Smooth muscle cell (in vitro differentiated cells): ENCODE measurements at regions not wholly inside any gene's neighbourhood (a gene's known extent, or its start where the extent isn't known, plus 50 kb on each side); places are given as distances from the start of the nearest gene placed in this dataset.

Experiments
- DNase-seq: peaks from one replicate; lab custom pipeline; 2025; ENCODE audit not compliant: unreplicated experiment; lab: John Stamatoyannopoulos, UW
- H2AFZ ChIP-seq: fragments of 200-600 bp; sonication (generic); 2 replicates; pipeline ENCODE4 v1.6.0; 2016; ENCODE audit warnings: antibody characterized with exemption, low read depth, mild to moderate bottlenecking
- H3F3A ChIP-seq: fragments of 200-600 bp; sonication (generic); 2 replicates; pipeline ENCODE4 v1.6.0; 2017; ENCODE audit warnings: antibody characterized with exemption, low read depth
- H3K27ac ChIP-seq: fragments of 200-600 bp; sonication (generic); 2 replicates; pipeline ENCODE4 v1.5.1; 2016; ENCODE audit warnings: low read depth, mild to moderate bottlenecking
- H3K27me3 ChIP-seq: fragments of 200-600 bp; sonication (generic); 2 replicates; pipeline ENCODE4 v1.6.1; 2016; ENCODE audit warnings: low read depth, mild to moderate bottlenecking
- H3K36me3 ChIP-seq: fragments of 200-600 bp; sonication (generic); 2 replicates; pipeline ENCODE4 v1.5.1; 2016; ENCODE audit warnings: low read depth
- H3K4me1 ChIP-seq: fragments of 200-600 bp; sonication (generic); 2 replicates; pipeline ENCODE4 v1.5.1; 2016; ENCODE audit warnings: low read depth
- H3K4me2 ChIP-seq: fragments of 200-600 bp; sonication (generic); 2 replicates; pipeline ENCODE4 v1.6.0; 2016; ENCODE audit warnings: mild to moderate bottlenecking
- H3K4me3 ChIP-seq: fragments of 200-600 bp; sonication (generic); 2 replicates; pipeline ENCODE4 v1.5.1; 2016; ENCODE audit warnings: mild to moderate bottlenecking
- H3K79me2 ChIP-seq: fragments of 200-600 bp; sonication (generic); 2 replicates; pipeline ENCODE4 v1.6.0; 2016; ENCODE audit warnings: low read depth, mild to moderate bottlenecking
- H3K9ac ChIP-seq: fragments of 200-600 bp; sonication (generic); 2 replicates; pipeline ENCODE4 v1.6.0; 2016; ENCODE audit warnings: low read depth
- H3K9me3 ChIP-seq: fragments of 200-600 bp; sonication (generic); replicated peaks from 2 replicates; pipeline ENCODE4 v1.5.1; 2016; ENCODE audit warnings: low read depth
- H4K20me1 ChIP-seq: fragments of 200-600 bp; sonication (generic); 2 replicates; pipeline ENCODE4 v1.6.0; 2016; ENCODE audit warnings: low read depth
- WGBS: methylation state at CpG from one replicate; pipeline ENCODE4 v1.1.7; 2016; ENCODE audit warnings: low lambda C conversion rate; 5-methylcytosine and 5-hydroxymethylcytosine counted together
- TF ChIP-seq, protein P1 (sequence below): fragments of 200-600 bp; sonication (generic); IDR thresholded peaks from 2 replicates; pipeline ENCODE4 v1.5.1; 2017; ENCODE audit warnings: borderline replicate concordance, mild to moderate bottlenecking, antibody characterized with exemption; ENCODE audit not compliant: insufficient read depth, poor library complexity, severe bottlenecking

DNA sequence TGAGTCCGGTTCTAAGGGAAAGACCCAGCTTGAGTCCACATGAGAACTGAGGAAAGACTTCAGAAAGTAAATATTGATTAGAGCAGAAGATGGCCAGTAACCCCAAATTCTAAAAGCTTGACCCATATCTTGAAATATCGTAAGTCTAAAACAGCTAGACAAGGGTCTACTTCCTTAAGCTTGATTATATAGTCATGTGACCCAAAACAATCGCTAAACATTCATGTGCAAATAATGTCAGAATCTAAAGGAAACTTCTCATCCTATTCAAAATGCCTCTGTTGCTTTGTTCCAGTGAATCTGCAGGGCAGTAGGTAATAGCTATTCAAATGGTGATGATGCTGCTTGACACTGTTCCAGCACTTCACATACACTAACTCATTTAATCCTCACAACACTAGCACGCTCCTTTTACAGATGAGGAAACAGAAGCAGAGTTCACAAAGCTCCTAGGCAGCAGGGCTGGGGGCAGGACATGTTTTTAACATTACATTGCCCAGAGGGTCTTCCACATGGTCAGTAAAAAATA, 52.6 kb downstream of the TCF20 start:
- 66% methylated on average over 4 of the region's 4 CpGs for WGBS
- peaks cover 97% of the 10 kb centered on the region for H4K20me1 ChIP-seq
- no peak overlapping the region for H2AFZ ChIP-seq
- no peak overlapping the region for H3K9ac ChIP-seq
- peaks cover 17% of the 10 kb centered on the region for H3K4me1 ChIP-seq
- no peaks in the 10 kb centered on the region for H3K36me3 ChIP-seq
- no peaks in the 10 kb centered on the region for H3F3A ChIP-seq
- TF ChIP-seq, protein P1, sequence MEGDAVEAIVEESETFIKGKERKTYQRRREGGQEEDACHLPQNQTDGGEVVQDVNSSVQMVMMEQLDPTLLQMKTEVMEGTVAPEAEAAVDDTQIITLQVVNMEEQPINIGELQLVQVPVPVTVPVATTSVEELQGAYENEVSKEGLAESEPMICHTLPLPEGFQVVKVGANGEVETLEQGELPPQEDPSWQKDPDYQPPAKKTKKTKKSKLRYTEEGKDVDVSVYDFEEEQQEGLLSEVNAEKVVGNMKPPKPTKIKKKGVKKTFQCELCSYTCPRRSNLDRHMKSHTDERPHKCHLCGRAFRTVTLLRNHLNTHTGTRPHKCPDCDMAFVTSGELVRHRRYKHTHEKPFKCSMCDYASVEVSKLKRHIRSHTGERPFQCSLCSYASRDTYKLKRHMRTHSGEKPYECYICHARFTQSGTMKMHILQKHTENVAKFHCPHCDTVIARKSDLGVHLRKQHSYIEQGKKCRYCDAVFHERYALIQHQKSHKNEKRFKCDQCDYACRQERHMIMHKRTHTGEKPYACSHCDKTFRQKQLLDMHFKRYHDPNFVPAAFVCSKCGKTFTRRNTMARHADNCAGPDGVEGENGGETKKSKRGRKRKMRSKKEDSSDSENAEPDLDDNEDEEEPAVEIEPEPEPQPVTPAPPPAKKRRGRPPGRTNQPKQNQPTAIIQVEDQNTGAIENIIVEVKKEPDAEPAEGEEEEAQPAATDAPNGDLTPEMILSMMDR = no peak
- no peaks in the 10 kb centered on the region for H3K9me3 ChIP-seq
- no peaks in the 10 kb centered on the region for H3K27me3 ChIP-seq
- H3K79me2 ChIP-seq = peaks cover 44% of the 10 kb centered on the region
- H3K27ac ChIP-seq = peak overlapping the region; percentile 14
- peak overlapping the region; percentile 44 for H3K4me2 ChIP-seq
- no peak for DNase-seq
- H3K4me3 ChIP-seq = no peak overlapping the region

DNA sequence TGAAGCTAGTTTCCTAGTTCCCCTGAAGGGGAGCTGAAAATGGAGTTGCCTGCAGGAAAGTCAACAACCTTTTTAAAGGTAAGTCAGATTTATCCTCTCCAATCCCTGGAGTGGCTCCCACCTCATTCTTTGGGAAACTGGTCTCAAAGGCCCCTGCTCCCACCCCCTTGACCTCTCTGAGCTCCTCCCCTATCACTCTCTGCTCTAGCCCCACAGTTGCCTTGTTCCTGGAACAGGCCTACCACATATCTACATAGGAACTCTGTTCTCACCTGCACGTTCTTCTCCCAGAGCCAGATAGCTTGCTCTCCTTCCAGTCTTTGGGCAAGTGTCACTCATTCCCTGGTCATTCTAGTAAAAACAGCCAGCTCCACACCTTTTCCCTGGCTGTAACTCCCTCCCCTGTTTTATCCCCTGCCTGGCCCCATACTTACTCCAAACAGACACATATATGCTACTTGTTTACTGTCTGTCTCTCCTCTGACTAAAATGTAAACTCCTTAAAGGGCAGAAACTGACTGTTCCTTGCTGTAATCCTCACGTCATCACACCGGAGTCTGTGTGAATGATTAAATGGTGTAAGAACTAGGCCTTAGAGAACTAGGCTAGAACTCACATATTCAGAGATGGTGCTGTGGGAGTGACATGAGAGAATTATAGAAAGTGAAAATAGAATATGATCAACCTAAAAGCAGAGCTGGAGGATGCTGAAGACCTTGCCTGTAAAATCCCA, 53.3 kb downstream of the TCF20 start:
- Histone ChIP-seq H3K27ac (peak overlapping the region; percentile 14), H3K27me3 (no peaks in the 10 kb centered on the region), H3K9ac (no peak overlapping the region), H3K36me3 (no peaks in the 10 kb centered on the region), H2AFZ (no peak overlapping the region), H3K79me2 (peaks cover 38% of the 10 kb centered on the region), H3K4me2 (peak overlapping the region; percentile 44), H3K4me3 (no peak overlapping the region), H3K4me1 (peaks cover 17% of the 10 kb centered on the region), H3K9me3 (no peaks in the 10 kb centered on the region), H4K20me1 (peaks cover 95% of the 10 kb centered on the region), H3F3A (no peaks in the 10 kb centered on the region)
- 38% methylated on average over 3 of the region's 3 CpGs for WGBS
- TF ChIP-seq, protein P1 = no peak
- no peak for DNase-seq

DNA sequence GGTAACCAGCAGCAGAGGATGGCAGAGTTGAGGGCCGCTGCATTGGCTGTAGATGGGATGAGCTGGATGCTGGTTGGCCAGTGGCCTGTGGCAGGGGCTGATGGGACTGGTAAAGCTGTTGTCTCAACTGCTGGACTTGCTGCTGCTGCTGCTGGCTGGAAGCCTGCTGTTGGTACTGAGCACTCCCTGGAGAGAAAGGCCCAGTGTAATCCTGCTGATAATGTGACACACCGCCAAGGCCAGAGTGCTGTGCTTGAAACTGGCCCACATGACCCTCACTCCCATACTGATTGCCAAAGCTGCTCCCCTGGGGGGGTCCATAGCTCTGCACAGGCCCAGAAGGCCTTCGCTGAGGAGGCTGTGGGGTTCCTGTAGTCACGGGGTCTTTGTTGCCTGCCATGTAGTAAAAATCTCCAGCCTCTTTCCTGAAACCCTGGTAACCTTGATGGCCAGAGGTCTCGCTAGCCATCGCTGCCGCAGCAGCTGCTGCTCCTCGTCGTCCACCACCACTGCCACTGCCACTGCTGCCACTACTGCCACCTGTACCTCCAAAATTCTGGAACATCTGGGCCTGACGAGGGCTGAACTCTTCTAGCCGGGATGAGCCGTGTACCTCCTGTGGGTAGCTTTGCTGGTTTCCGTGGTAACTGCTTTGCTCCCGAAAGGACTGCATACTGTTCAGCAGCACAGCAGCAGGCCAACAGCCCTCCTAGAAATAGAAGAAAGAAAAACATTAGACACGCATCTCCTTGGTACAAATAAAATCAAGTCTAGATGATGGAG, 55.6 kb downstream of the TCF20 start:
- peaks cover 17% of the 10 kb centered on the region for H3K4me1 ChIP-seq
- H3K79me2 ChIP-seq = peaks cover 19% of the 10 kb centered on the region
- no peak overlapping the region for H3K4me3 ChIP-seq
- H3F3A ChIP-seq = no peaks in the 10 kb centered on the region
- H3K9ac ChIP-seq = no peak overlapping the region
- no peak for DNase-seq
- no peaks in the 10 kb centered on the region for H3K36me3 ChIP-seq
- no peak overlapping the region for H2AFZ ChIP-seq
- H3K27ac ChIP-seq = no peak overlapping the region
- no peaks in the 10 kb centered on the region for H3K27me3 ChIP-seq
- TF ChIP-seq, protein P1 = no peak
- 94% methylated on average over 15 of the region's 15 CpGs for WGBS
- H3K9me3 ChIP-seq = no peaks in the 10 kb centered on the region
- no peak overlapping the region for H3K4me2 ChIP-seq
- H4K20me1 ChIP-seq = peaks cover 95% of the 10 kb centered on the region
